Mesothelial cell of epicardium (in vitro differentiated cells): ENCODE measurements at regions not wholly inside any gene's neighbourhood (a gene's known extent, or its start where the extent isn't known, plus 50 kb on each side); places are given as distances from the start of the nearest gene placed in this dataset.

Experiments used
- DNase-seq, 2 experiments: peaks; one replicate each; pipeline ENCODE4 v3.0.0; 2021; ENCODE audit warnings: low spot score in 2 of 2; ENCODE audit not compliant: unreplicated experiment in 2 of 2
- H3K27ac Mint-ChIP-seq: 2 replicates; pipeline ENCODE4 v1.8.0; 2021; ENCODE audit warnings: mixed read lengths
- H3K27me3 Mint-ChIP-seq: 2 replicates; pipeline ENCODE4 v1.8.0; 2021; ENCODE audit warnings: low read depth, mixed read lengths
- H3K36me3 Mint-ChIP-seq: 2 replicates; pipeline ENCODE4 v1.8.0; 2021; ENCODE audit warnings: mixed read lengths
- H3K4me1 Mint-ChIP-seq: 2 replicates; pipeline ENCODE4 v1.8.0; 2021; ENCODE audit warnings: mixed read lengths
- H3K4me3 Mint-ChIP-seq: 2 replicates; pipeline ENCODE4 v1.8.0; 2021; ENCODE audit warnings: mild to moderate bottlenecking, moderate library complexity, mixed read lengths
- H3K9me3 Mint-ChIP-seq: 2 replicates; pipeline ENCODE4 v1.8.0; 2021; ENCODE audit warnings: mixed read lengths
- CTCF ChIP-seq: fragments of 200-600 bp; sonication (generic); IDR thresholded peaks from one replicate; pipeline ENCODE4 v1.5.0; 2021; ENCODE audit warnings: antibody characterized with exemption; ENCODE audit not compliant: unreplicated experiment

- no peak for DNase-seq
- Mint-ChIP-seq H3K4me1 (peaks cover 17% of the 10 kb centered on the region), H3K27me3 (peaks cover 6% of the 10 kb centered on the region), H3K4me3 (no peak overlapping the region), H3K36me3 (no peaks in the 10 kb centered on the region), H3K27ac (no peak overlapping the region), H3K9me3 (no peaks in the 10 kb centered on the region)
- TF ChIP-seq CTCF, result no peak
Measured at GRCh38 chr5:115430374-115430773, 114.2 kb downstream of the FEM1C start.

DNA sequence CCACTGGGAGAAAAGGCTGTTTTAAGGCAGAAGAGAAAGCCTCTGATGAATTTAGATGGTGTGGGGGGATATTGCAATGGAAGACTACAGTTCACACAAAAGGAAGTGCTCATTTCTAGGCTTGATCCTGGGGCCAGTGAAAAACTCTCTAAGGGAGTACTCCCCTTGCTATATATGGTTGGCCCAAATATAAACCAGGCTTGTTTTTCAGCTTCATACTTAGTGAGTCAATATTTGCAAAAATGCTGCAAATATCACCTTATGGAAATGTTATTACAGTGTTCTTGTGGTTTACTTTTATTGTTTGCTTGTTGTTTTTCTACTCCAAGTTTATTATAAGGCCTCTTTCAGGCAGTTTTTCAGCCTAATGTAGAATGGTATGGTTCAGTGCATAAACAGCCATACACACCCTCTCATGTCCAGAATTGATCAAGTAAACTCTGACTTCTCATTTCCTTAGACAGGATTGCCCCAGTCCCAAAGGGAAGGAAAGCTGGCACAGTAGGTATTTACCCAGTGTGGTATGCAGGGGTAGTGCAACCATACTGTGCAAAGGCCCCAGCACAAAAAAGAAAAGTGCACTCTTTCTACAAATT lies 115.1 kb downstream of the FEM1C start:
- Mint-ChIP-seq H3K9me3 (no peaks in the 10 kb centered on the region), H3K4me1 (peaks cover 17% of the 10 kb centered on the region), H3K27me3 (peaks cover 4% of the 10 kb centered on the region), H3K4me3 (no peak overlapping the region), H3K36me3 (no peaks in the 10 kb centered on the region), H3K27ac (no peak overlapping the region)
- no peak for DNase-seq
- no peak for TF ChIP-seq CTCF

DNA sequence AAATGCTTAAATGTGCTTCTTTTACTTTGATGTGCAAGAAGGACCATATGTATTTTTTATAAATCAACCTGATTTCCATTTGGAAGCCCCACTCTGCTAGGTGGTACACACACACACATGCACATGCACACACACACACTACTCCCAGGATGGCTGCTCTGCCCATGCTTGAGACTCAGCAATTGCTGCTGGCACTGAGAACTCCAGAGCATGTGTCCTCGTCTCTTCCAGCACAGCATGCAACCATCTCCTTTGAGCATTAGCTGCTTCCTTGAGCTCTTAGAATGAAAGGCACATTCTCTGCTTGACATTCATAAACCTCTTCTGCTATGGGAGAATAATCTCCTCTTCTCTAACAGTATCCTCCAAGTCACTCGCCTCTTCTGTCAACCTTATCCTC lies 115.9 kb downstream of the FEM1C start:
- H3K9me3 Mint-ChIP-seq, result no peaks in the 10 kb centered on the region
- DNase-seq, result no peak
- no peaks in the 10 kb centered on the region for H3K36me3 Mint-ChIP-seq
- no peak overlapping the region for H3K27ac Mint-ChIP-seq
- peaks cover 17% of the 10 kb centered on the region for H3K4me1 Mint-ChIP-seq
- peaks cover 1% of the 10 kb centered on the region for H3K27me3 Mint-ChIP-seq
- no peak overlapping the region for H3K4me3 Mint-ChIP-seq
- no peak for TF ChIP-seq CTCF

- no peak overlapping the region for H3K27ac Mint-ChIP-seq
- no peaks in the 10 kb centered on the region for H3K27me3 Mint-ChIP-seq
- no peaks in the 10 kb centered on the region for H3K9me3 Mint-ChIP-seq
- peaks cover 13% of the 10 kb centered on the region for H3K4me1 Mint-ChIP-seq
- H3K4me3 Mint-ChIP-seq, result no peak overlapping the region
- no peak for DNase-seq
- no peaks in the 10 kb centered on the region for H3K36me3 Mint-ChIP-seq
- TF ChIP-seq CTCF, result no peak
Measured at GRCh38 chr5:115428248-115428647, 116.3 kb downstream of the FEM1C start.

DNA sequence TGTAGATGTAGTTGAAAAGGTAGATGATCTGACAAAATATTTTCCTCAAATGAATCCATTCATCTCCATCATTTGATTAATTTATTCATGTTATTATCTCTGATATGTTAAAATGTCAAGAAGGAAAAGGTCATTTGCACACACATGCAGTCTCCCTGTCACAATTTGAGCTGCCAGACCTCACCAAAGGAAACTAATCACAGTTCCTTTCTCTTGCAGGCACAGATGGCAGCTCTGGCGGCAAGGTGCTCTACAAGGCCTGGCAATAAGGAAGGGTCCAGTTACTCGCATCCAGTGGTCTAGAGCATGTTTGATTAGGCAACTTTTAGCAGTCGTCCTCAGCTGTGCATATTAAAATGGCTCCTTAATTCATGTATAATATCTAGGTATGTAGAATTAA lies 120.1 kb downstream of the FEM1C start:
- no peaks in the 10 kb centered on the region for H3K27me3 Mint-ChIP-seq
- H3K9me3 Mint-ChIP-seq, result no peaks in the 10 kb centered on the region

More for the DNA sequence above, 120.1 kb downstream of the FEM1C start:
- Mint-ChIP-seq H3K4me1 (no peaks in the 10 kb centered on the region), H3K36me3 (no peaks in the 10 kb centered on the region), H3K27ac (no peak overlapping the region), H3K4me3 (no peak overlapping the region)
- no peak for DNase-seq
- no peak for TF ChIP-seq CTCF
